GM19463 (cell line): ENCODE measurements at regions not wholly inside any gene's neighbourhood (a gene's known extent, or its start where the extent isn't known, plus 50 kb on each side); places are given as distances from the start of the nearest gene placed in this dataset.
"Not testable (repeated sequence)": the region's sequence is repeated elsewhere in the genome, so short reads cannot be mapped to it uniquely, and the experiment has no call there.

Experiments used
- ATAC-seq: cut with Tn5 transposase; IDR thresholded peaks from one replicate; pipeline ENCODE4 v1.9.1; 2021; ENCODE audit warnings: mild to moderate bottlenecking, moderate library complexity; ENCODE audit not compliant: unreplicated experiment

GRCh38 chr11:79676396-79676795 is 235.6 kb upstream of the TENM4 start:
- no peak for ATAC-seq

GRCh38 chr11:79675081-79675480 is 234.3 kb upstream of the TENM4 start:
- ATAC-seq = no peak

GRCh38 chr11:79672786-79673185 is 232.0 kb upstream of the TENM4 start:
- ATAC-seq = no peak

- no peak for ATAC-seq
Observed at GRCh38 chr11:79671401-79671800, 230.6 kb upstream of the TENM4 start.

- ATAC-seq = no peak
Observed at GRCh38 chr11:79670882-79671281, 230.1 kb upstream of the TENM4 start.

- ATAC-seq = no peak
Observed at GRCh38 chr11:79668575-79668974, 227.7 kb upstream of the TENM4 start.

GRCh38 chr11:79667380-79667779 is 226.6 kb upstream of the TENM4 start:
- ATAC-seq = no peak

- no peak for ATAC-seq
Observed at GRCh38 chr11:79663017-79663416, 222.2 kb upstream of the TENM4 start.

GRCh38 chr11:79661373-79661772 is 220.5 kb upstream of the TENM4 start:
- no peak for ATAC-seq

GRCh38 chr11:79648766-79649520 is 208.1 kb upstream of the TENM4 start:
- ATAC-seq = no peak

- no peak for ATAC-seq
Observed at GRCh38 chr11:79637219-79637618, 196.4 kb upstream of the TENM4 start.

GRCh38 chr11:79634905-79635304 is 194.1 kb upstream of the TENM4 start:
- ATAC-seq = no peak

GRCh38 chr11:79627281-79627680 is 186.5 kb upstream of the TENM4 start:
- ATAC-seq = no peak

GRCh38 chr11:79626135-79627075 is 185.6 kb upstream of the TENM4 start:
- ATAC-seq = no peak

- no peak for ATAC-seq
Observed at GRCh38 chr11:79623375-79623774, 182.5 kb upstream of the TENM4 start.

- ATAC-seq = no peak
Observed at GRCh38 chr11:79617561-79617960, 176.7 kb upstream of the TENM4 start.

GRCh38 chr11:79616392-79616851 is 175.6 kb upstream of the TENM4 start:
- ATAC-seq = no peak

- ATAC-seq = no peak
Observed at GRCh38 chr11:79615425-79615824, 174.6 kb upstream of the TENM4 start.

GRCh38 chr11:79610678-79611077 is 169.8 kb upstream of the TENM4 start:
- no peak for ATAC-seq

- ATAC-seq = no peak
Observed at GRCh38 chr11:79610139-79610538, 169.3 kb upstream of the TENM4 start.

GRCh38 chr11:79609511-79609910 is 168.7 kb upstream of the TENM4 start:
- no peak for ATAC-seq

GRCh38 chr11:79606461-79606860 is 165.6 kb upstream of the TENM4 start:
- ATAC-seq = not testable (repeated sequence)
